SJSA1 (cell line): ENCODE measurements at regions not wholly inside any gene's neighbourhood (a gene's known extent, or its start where the extent isn't known, plus 50 kb on each side); places are given as distances from the start of the nearest gene placed in this dataset.
"Not testable (repeated sequence)": the region's sequence is repeated elsewhere in the genome, so short reads cannot be mapped to it uniquely, and the experiment has no call there.

Source experiments
- DNase-seq, 2 experiments: peaks; one replicate each; pipeline ENCODE4 v3.0.0-alpha.2; 2015 to 2020; ENCODE audit warnings: low spot score in 2 of 2, low read depth in 1 of 2
- H3K27ac ChIP-seq: fragments of 250-450 bp; sonication (Bioruptor Pico); 2 replicates; pipeline ENCODE4 v1.5.1; 2020; ENCODE audit warnings: mild to moderate bottlenecking, moderate library complexity
- H3K27me3 ChIP-seq: fragments of 250-450 bp; sonication (Bioruptor Pico); replicated peaks from 2 replicates; pipeline ENCODE4 v1.5.1; 2020; ENCODE audit warnings: mild to moderate bottlenecking, moderate library complexity
- H3K36me3 ChIP-seq: fragments of 250-450 bp; sonication (Bioruptor Pico); 2 replicates; pipeline ENCODE4 v1.5.1; 2020; ENCODE audit warnings: mild to moderate bottlenecking
- H3K4me1 ChIP-seq: fragments of 250-450 bp; sonication (Bioruptor Pico); replicated peaks from 2 replicates; pipeline ENCODE4 v1.6.1; 2021; ENCODE audit warnings: mild to moderate bottlenecking
- H3K4me3 ChIP-seq: fragments of 250-450 bp; sonication (Bioruptor Pico); 2 replicates; pipeline ENCODE4 v1.5.1; 2020; ENCODE audit warnings: mild to moderate bottlenecking
- H3K9me3 ChIP-seq: fragments of 250-450 bp; sonication (Bioruptor Pico); replicated peaks from 2 replicates; pipeline ENCODE4 v1.5.1; 2020; ENCODE audit warnings: mild to moderate bottlenecking

DNA sequence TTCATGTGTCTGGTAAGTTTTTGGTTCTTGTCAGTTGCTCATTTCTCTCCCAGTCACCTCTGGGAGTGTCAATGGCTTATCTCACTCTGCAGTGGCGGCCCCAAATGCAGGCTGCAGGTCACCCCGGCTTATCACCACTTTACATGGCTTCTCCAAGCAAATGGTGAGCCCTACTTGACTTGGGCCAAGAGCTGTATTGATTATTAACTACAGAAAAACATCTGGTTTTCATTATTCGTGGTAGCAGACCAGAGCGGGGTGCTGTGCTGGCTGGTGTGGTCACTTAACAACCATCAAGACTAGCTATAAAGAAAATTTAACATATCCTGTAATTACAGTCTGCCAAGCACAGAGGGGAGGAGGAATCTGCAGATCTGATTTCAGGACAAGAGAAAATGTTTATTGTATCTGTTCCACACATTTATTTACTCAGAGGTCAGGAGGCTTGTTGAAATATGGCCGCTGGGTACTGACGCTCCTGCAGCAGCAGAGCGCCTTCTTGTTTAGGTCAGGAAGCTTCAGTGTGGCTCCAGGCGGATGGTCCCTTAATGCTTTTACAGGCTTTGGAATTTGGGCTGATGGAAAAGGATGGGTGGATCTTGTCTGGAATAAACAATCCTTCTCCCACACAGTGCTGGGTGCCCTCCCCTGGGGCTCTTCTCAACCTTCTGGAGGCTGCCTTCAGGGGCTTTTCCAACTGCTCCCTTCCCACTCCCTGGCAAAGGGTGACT is 87.8 kb downstream of the HLX start:
- no peaks in the 10 kb centered on the region for H3K27me3 ChIP-seq
- no peak overlapping the region for H3K4me3 ChIP-seq
- H3K4me1 ChIP-seq, result no peaks in the 10 kb centered on the region; the same call in none of the 2 replicates
- H3K9me3 ChIP-seq, result no peaks in the 10 kb centered on the region
- H3K27ac ChIP-seq, result no peak overlapping the region
- no peak for DNase-seq
- no peaks in the 10 kb centered on the region for H3K36me3 ChIP-seq

DNA sequence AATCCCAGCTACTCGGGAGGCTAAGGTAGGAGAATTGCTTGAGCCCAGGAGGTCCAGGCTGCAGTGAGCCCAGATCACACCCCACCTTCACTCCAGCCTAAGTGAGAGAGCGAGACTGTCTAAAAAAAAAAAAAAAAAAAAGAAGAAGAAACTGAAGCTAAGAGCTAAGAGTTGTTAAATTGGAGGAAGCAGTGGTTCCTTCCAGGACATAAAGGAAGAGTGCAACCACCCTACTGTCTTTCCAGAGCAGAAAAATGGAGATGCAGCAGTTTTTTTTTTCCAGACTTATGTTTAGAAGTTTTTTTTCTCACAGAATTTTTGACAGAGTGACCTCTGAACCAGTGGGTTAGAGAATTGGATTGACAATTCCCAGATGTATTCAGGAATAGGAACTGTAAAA is 88.7 kb downstream of the HLX start:
- Histone ChIP-seq H3K4me3 (no peak overlapping the region), H3K9me3 (0 out of 2 replicates have a peak, but pooled peaks cover 2% of the 10 kb centered on the region), H3K36me3 (no peaks in the 10 kb centered on the region), H3K4me1 (no peaks in the 10 kb centered on the region), H3K27me3 (no peaks in the 10 kb centered on the region), H3K27ac (no peak overlapping the region)
- no peak for DNase-seq

DNA sequence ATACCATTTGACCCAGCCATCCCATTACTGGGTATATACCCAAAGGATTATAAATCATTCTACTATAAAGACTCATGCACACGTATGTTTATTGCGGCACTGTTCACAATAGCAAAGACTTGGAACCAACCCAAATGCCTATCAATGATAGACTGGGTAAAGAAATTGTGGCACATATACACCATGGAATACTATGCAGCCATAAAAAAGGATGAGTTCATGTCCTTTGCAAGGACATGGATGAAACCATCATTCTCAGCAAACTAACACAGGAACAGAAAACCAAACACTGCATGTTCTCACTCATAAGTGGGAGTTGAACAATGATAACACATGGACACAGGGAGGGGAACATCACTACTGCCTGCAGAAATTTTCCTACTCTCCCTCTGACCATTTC is 90.0 kb downstream of the HLX start:
- H3K4me3 ChIP-seq, H3K27me3 ChIP-seq, H3K36me3 ChIP-seq, H3K27ac ChIP-seq, H3K4me1 ChIP-seq, H3K9me3 ChIP-seq, DNase-seq: not testable (repeated sequence)

DNA sequence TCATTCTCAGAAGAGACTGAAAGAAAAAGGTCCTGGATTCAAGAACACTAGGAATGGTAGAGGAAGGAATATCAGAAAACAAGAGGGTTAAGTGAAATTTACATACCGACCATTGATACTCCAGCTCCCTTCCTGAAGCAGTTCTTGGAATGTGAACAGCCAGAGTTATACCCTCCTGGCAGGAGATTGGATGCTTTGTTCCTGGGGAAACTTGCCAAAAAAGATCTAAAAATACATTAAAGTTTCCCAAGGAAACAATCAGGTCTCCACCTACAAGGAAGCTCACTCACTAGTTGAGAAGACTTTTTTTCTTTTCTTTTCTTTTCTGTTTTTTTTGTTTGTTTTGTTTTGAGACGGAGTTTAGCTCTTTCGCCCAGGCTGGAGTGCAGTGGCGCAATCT is 91.1 kb downstream of the HLX start:
- Histone ChIP-seq H3K36me3 (no peaks in the 10 kb centered on the region), H3K4me3 (no peak overlapping the region), H3K9me3 (0 out of 2 replicates have a peak, but pooled peaks cover 4% of the 10 kb centered on the region), H3K27ac (no peak overlapping the region), H3K4me1 (no peaks in the 10 kb centered on the region), H3K27me3 (no peaks in the 10 kb centered on the region)
- DNase-seq, result no peak

DNA sequence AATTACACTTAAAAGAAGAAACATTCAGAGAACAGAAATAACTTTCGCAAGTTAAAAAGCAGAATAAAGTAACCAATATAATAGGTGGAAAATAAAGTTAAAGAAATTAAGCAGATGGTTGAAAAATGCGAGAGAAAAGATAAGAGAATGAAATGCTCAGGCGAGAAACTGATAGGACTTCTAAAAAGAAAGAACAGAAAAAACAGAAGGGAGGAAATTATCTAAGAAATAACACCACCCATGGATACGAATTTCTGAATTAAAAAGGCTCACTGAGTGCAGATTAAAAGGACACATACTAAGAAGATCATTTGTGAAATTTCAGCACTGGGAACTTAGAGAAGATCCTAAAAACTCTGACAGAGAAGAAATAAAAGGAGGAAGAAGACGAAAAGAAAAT is 92.0 kb downstream of the HLX start:
- 0 out of 2 replicates have a peak, but pooled peaks cover 4% of the 10 kb centered on the region for H3K9me3 ChIP-seq
- H3K27ac ChIP-seq, result no peak overlapping the region
- no peaks in the 10 kb centered on the region for H3K36me3 ChIP-seq
- H3K4me1 ChIP-seq, result no peaks in the 10 kb centered on the region
- H3K4me3 ChIP-seq, result no peak overlapping the region
- no peaks in the 10 kb centered on the region for H3K27me3 ChIP-seq
- no peak for DNase-seq

DNA sequence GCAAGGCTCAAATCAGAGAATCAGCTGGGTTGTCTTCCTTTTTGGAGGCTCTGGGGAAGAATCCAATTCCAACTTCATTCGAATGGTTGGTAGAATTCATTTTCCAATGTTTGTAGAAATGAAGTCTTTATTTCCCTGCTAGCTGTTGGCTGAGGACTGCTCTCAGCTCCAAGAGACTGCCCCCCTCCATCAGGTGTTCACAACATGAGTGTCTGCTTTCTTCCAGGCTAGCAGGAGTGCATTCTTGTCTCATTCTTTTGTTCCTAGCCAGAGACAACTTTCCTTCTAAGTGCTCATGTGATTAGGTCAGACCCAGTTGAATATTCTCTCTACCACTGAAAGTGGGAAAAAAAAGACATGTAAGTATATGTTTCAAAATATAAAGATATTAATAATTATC is 95.2 kb downstream of the HLX start:
- H3K36me3 ChIP-seq, result no peaks in the 10 kb centered on the region
- H3K4me1 ChIP-seq, result no peaks in the 10 kb centered on the region
- H3K9me3 ChIP-seq, result 0 out of 2 replicates have a peak, but pooled peaks cover 4% of the 10 kb centered on the region
- no peaks in the 10 kb centered on the region for H3K27me3 ChIP-seq
- no peak overlapping the region for H3K4me3 ChIP-seq
- no peak overlapping the region for H3K27ac ChIP-seq
- no peak for DNase-seq

DNA sequence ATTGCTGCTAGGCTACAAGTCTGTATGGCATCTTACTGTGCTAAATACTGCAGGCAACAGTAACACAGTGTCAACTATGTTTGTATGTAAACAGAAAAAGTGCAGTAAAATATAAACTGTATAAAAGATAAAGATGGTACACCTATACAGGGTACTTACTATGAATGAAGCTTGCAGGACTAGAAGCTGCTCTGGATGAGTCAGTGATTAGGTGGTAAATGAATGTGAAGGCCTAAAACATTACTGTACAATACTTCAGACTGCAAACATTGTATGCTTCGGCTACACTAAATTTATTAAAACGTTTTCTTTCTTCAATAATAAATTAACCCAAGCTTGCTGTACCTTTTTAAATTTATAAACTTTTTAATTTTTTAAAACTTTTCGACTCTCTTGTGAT is 97.1 kb downstream of the HLX start:
- H3K4me3 ChIP-seq, result no peak overlapping the region
- H3K27me3 ChIP-seq, result no peaks in the 10 kb centered on the region
- no peaks in the 10 kb centered on the region for H3K4me1 ChIP-seq
- H3K36me3 ChIP-seq, result no peaks in the 10 kb centered on the region
- 0 out of 2 replicates have a peak, but pooled peaks cover 4% of the 10 kb centered on the region for H3K9me3 ChIP-seq
- H3K27ac ChIP-seq, result no peak overlapping the region
- no peak for DNase-seq

DNA sequence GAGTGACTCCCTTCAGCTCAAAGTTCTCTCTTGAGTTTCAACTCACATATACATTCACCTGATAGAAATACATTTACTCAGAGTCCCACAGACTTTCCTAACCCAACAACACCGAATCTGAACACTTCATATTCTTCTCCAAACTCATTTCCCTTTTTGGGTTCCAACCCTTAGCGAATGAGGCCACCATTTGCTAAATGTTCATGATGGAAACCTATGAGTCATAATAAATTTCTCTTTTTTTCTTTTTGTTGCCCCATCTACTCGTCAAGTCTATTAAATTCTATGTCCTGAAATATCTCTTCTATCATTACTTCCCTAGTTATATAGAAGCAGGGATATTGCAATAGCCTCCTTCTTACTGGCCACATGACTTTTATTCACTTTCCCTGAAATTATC is 100.1 kb downstream of the HLX start:
- Histone ChIP-seq H3K36me3 (no peaks in the 10 kb centered on the region), H3K4me1 (no peaks in the 10 kb centered on the region), H3K4me3 (no peak overlapping the region), H3K27ac (no peak overlapping the region), H3K27me3 (no peaks in the 10 kb centered on the region), H3K9me3 (no peaks in the 10 kb centered on the region)
- DNase-seq, result no peak

DNA sequence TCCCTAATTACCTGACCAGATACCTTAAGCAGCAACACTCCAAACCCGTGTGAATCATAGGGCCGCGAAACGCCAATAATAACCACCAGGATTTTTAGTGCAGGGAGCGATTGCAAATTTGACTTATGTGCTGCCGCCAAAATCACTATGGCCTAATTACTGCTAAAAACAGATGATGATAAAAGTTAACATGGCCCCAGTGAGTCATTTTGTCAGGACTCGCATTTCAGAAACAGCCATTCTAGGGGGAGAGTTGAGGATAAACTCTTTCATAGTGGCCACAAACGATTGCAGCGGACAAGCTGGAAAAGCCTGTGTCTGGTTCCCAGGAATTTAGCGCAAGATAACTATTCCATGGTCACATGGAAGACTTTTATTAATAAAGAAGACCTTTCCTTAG is 103.4 kb downstream of the HLX start:
- Histone ChIP-seq H3K9me3 (no peaks in the 10 kb centered on the region), H3K27me3 (no peaks in the 10 kb centered on the region), H3K4me3 (no peak overlapping the region), H3K4me1 (no peaks in the 10 kb centered on the region), H3K36me3 (no peaks in the 10 kb centered on the region), H3K27ac (no peak overlapping the region)
- DNase-seq, result no peak

DNA sequence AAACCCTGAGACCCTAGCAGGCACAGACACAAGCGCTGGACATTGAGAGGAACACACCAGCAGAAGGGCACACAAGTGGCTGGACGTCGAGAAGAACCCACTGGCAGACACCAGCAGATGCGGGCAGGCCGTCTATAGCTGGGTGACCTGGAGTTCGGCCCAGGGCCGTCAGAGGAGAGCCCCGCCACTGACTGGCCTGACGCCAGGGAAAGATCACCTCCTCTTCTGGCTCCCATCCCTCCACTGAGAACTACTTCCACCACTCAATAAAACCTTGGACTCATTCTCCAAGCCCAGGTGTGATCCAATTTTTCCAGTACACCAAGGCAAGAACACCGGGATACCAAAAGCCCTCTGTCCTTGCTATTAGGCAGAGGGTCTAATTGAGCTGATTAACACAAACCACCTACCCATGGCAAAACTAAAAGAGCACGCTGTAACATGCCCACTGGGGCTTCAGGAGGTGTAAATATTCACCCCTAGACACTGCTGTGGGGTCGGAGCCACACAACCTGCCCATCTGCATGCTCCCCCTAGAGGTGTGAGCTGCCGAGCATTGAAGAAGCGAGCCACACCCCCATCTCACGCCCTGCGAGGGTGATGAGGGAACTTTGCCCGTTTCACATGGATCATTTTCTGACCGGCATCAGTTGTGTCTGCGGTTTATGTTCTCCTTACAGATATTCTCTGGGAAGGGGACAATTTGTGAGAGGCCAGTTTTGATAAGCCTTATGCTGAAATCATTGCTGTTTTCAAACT is 104.8 kb downstream of the HLX start:
- Histone ChIP-seq H3K27me3 (no peaks in the 10 kb centered on the region), H3K9me3 (no peaks in the 10 kb centered on the region), H3K27ac (no peak overlapping the region), H3K36me3 (no peaks in the 10 kb centered on the region), H3K4me1 (no peaks in the 10 kb centered on the region), H3K4me3 (no peak overlapping the region)
- DNase-seq, result no peak

DNA sequence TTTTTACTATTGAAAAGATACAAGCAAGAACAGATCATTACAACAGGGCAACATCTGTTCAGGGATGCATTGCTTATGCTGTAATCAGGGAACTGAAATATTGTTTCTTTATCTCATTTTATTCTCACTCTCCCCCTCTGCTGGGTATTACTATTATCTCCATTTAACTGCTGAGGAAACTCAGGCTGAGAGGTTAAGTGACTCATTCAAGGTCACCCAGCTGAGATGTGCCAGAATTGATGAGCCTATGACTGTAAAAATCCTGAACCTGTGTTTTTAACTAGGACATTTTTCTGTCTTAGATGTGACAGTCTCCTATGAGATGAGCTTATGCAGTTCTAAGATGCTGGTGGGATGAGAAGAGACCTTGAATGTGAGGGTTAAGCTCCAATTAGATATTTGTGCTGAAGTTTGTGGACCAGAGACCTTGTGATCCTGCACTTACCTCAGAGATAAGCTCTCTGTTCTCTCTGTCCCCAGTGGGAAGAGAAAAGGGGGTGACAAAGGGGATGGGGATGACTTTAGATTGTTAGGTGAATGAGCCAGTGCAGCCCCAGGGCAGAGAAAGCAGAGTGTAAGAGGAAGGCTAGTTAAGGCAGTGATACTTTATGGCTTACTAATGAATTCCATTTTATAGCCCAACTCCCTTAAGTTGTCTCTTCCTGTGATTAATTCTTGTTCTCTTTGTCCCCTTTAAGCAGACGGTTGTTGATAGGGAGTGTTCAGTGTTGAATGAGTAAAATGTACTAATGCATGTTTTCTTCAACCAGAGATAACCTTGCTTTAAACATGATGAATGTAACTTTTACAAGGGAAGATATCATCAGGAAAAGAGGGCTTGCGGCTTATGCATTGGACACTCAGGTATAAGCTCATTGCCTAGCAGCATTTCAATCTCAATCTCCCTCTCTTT is 111.4 kb downstream of the HLX start:
- H3K36me3 ChIP-seq, result no peaks in the 10 kb centered on the region
- H3K4me1 ChIP-seq, result peaks cover 10% of the 10 kb centered on the region
- no peak overlapping the region for H3K27ac ChIP-seq
- H3K4me3 ChIP-seq, result no peak overlapping the region
- no peaks in the 10 kb centered on the region for H3K9me3 ChIP-seq
- peak in 1 of 2 experiments; percentile 17 for DNase-seq
- no peaks in the 10 kb centered on the region for H3K27me3 ChIP-seq

DNA sequence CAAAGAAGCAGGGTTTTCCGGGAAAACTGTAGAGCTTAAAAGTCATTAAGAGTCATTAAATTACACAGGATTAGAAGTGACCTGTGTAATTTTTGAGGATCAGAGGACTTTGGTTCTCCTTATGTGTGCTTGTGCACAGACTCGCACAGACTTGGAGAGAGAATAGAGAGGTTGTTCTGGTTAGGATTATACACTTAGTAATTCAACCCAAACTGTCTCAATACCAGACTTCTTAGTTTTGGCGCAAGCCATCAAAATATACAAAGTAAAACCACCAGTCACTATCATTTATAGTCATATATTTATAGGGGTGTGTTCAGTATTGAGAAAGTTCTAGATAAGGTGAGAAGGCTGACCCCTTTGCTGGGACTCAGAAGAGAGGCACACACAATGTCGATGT is 112.3 kb downstream of the HLX start:
- Histone ChIP-seq H3K9me3 (no peaks in the 10 kb centered on the region), H3K27me3 (no peaks in the 10 kb centered on the region), H3K36me3 (no peaks in the 10 kb centered on the region), H3K4me1 (peaks cover 10% of the 10 kb centered on the region), H3K27ac (no peak overlapping the region), H3K4me3 (no peak overlapping the region)
- DNase-seq, result no peak

DNA sequence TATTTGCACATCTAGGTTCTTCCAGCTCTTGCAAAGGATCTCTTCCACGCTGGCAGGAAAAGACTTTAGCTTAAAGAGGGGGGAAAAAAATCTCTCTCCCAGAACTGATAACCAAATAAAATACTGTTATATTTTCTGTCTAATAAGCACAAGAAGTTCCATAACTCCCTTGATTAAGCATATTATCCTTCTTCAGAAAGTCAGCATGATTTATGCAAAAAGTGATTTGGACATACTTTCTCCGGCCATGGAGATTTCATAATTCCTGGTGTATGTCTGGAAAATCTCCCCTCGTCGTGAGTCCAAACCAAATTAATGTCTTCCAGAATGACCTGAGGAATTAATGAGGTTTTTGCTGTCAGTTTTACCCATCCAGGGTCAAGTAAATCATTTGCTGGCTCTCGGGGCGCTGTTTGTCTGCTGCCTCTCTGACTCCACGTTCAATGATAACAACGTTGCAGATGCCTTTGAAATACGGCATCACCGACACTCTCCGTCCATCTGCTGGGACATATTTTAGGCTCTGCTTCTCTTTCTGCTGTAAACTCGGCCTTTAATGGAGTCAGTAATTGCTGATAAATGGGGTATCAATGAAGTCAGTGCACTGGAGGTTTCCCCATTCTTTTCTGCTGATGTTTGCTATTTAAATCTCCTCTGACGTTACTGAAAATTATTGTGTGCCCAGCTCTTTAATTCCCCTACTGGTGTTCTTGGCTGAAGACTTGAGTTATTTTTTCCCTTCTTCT is 112.9 kb downstream of the HLX start:
- Histone ChIP-seq H3K27ac (no peak overlapping the region), H3K27me3 (no peaks in the 10 kb centered on the region)

More for the DNA sequence above, 112.9 kb downstream of the HLX start:
- Histone ChIP-seq H3K4me3 (no peak overlapping the region), H3K4me1 (peaks cover 10% of the 10 kb centered on the region), H3K9me3 (no peaks in the 10 kb centered on the region), H3K36me3 (no peaks in the 10 kb centered on the region)
- DNase-seq, result no peak
